ENCODE measurements at regions not wholly inside any gene's neighbourhood (a gene's known extent, or its start where the extent isn't known, plus 50 kb on each side); places are given as distances from the start of the nearest gene placed in this dataset.
"Not testable (repeated sequence)": the region's sequence is repeated elsewhere in the genome, so short reads cannot be mapped to it uniquely, and the experiment has no call there.

- TF ChIP-seq ZNF274 (IDR thresholded peaks at IDR 0.05; ENCODE audit: low read depth, low read length): no peak
- TF ChIP-seq SUZ12 (IDR thresholded peaks at IDR 0.05; ENCODE audit: extremely low read depth, insufficient read depth, insufficient read length): no peak
- TF ChIP-seq YY1 (IDR thresholded peaks at IDR 0.05; ENCODE audit: insufficient read depth, insufficient read length): no peak
- H3K4me3 ChIP-seq (ENCODE audit: insufficient read length, low read depth): no peak overlapping the region
- H3K9ac ChIP-seq (ENCODE audit: insufficient read length, low read depth): no peak overlapping the region
- no peak for DNase-seq (ENCODE audit: low read depth, low spot score)
- no peaks in the 10 kb centered on the region for H3K27me3 ChIP-seq (ENCODE audit: insufficient read depth, insufficient read length)
- no peaks in the 10 kb centered on the region for H3K9me3 ChIP-seq (ENCODE audit: insufficient read depth, low read length)
- H3K36me3 ChIP-seq (ENCODE audit: insufficient read depth, insufficient read length, low read length): no peaks in the 10 kb centered on the region
- H3K4me1 ChIP-seq (ENCODE audit: insufficient read depth, insufficient read length): no peaks in the 10 kb centered on the region
Observed at GRCh38 chr10:34041871-34042270, 707.4 kb upstream of the NRP1 start.

GRCh38 chr10:34037499-34037898 is 703.0 kb upstream of the NRP1 start:
- no peaks in the 10 kb centered on the region for H3K9me3 ChIP-seq (ENCODE audit: insufficient read depth, low read length)
- H3K27me3 ChIP-seq (ENCODE audit: insufficient read depth, insufficient read length): no peaks in the 10 kb centered on the region
- H3K4me3 ChIP-seq (ENCODE audit: insufficient read length, low read depth): no peak overlapping the region
- DNase-seq (ENCODE audit: low read depth, low spot score): no peak
- TF ChIP-seq YY1 (IDR thresholded peaks at IDR 0.05; ENCODE audit: insufficient read depth, insufficient read length) (no peak), SUZ12 (IDR thresholded peaks at IDR 0.05; ENCODE audit: extremely low read depth, insufficient read depth, insufficient read length) (no peak), ZNF274 (IDR thresholded peaks at IDR 0.05; ENCODE audit: low read depth, low read length) (no peak)
- H3K4me1 ChIP-seq (ENCODE audit: insufficient read depth, insufficient read length): no peaks in the 10 kb centered on the region
- no peaks in the 10 kb centered on the region for H3K36me3 ChIP-seq (ENCODE audit: insufficient read depth, insufficient read length, low read length)
- no peak overlapping the region for H3K9ac ChIP-seq (ENCODE audit: insufficient read length, low read depth)

GRCh38 chr10:34035241-34035790 is 700.8 kb upstream of the NRP1 start:
- not testable (repeated sequence) for H3K9ac ChIP-seq (ENCODE audit: insufficient read length, low read depth); H3K27me3 ChIP-seq (ENCODE audit: insufficient read depth, insufficient read length); H3K4me3 ChIP-seq (ENCODE audit: insufficient read length, low read depth); H3K9me3 ChIP-seq (ENCODE audit: insufficient read depth, low read length); DNase-seq (ENCODE audit: low read depth, low spot score); H3K4me1 ChIP-seq (ENCODE audit: insufficient read depth, insufficient read length); H3K36me3 ChIP-seq (ENCODE audit: insufficient read depth, insufficient read length, low read length)

GRCh38 chr10:34033078-34033477 is 698.6 kb upstream of the NRP1 start:
- no peaks in the 10 kb centered on the region for H3K4me1 ChIP-seq (ENCODE audit: insufficient read depth, insufficient read length)
- no peaks in the 10 kb centered on the region for H3K36me3 ChIP-seq (ENCODE audit: insufficient read depth, insufficient read length, low read length)
- TF ChIP-seq YY1 (IDR thresholded peaks at IDR 0.05; ENCODE audit: insufficient read depth, insufficient read length) (no peak), SUZ12 (IDR thresholded peaks at IDR 0.05; ENCODE audit: extremely low read depth, insufficient read depth, insufficient read length) (no peak), ZNF274 (IDR thresholded peaks at IDR 0.05; ENCODE audit: low read depth, low read length) (no peak)
- no peaks in the 10 kb centered on the region for H3K9me3 ChIP-seq (ENCODE audit: insufficient read depth, low read length)
- no peak overlapping the region for H3K9ac ChIP-seq (ENCODE audit: insufficient read length, low read depth)
- no peak for DNase-seq (ENCODE audit: low read depth, low spot score)
- H3K4me3 ChIP-seq (ENCODE audit: insufficient read length, low read depth): no peak overlapping the region
- no peaks in the 10 kb centered on the region for H3K27me3 ChIP-seq (ENCODE audit: insufficient read depth, insufficient read length)

- no peaks in the 10 kb centered on the region for H3K4me1 ChIP-seq (ENCODE audit: insufficient read depth, insufficient read length)
- H3K27me3 ChIP-seq (ENCODE audit: insufficient read depth, insufficient read length): no peaks in the 10 kb centered on the region
- no peak overlapping the region for H3K9ac ChIP-seq (ENCODE audit: insufficient read length, low read depth)
- H3K9me3 ChIP-seq (ENCODE audit: insufficient read depth, low read length): no peaks in the 10 kb centered on the region
- TF ChIP-seq ZNF274 (IDR thresholded peaks at IDR 0.05; ENCODE audit: low read depth, low read length) (no peak), YY1 (IDR thresholded peaks at IDR 0.05; ENCODE audit: insufficient read depth, insufficient read length) (no peak), SUZ12 (IDR thresholded peaks at IDR 0.05; ENCODE audit: extremely low read depth, insufficient read depth, insufficient read length) (no peak)
- H3K36me3 ChIP-seq (ENCODE audit: insufficient read depth, insufficient read length, low read length): no peaks in the 10 kb centered on the region
- no peak overlapping the region for H3K4me3 ChIP-seq (ENCODE audit: insufficient read length, low read depth)
- DNase-seq (ENCODE audit: low read depth, low spot score): no peak
Observed at GRCh38 chr10:34032564-34032963, 698.1 kb upstream of the NRP1 start.

- Histone ChIP-seq H3K4me3 (ENCODE audit: insufficient read length, low read depth) (no peak overlapping the region), H3K9me3 (ENCODE audit: insufficient read depth, low read length) (no peaks in the 10 kb centered on the region), H3K27me3 (ENCODE audit: insufficient read depth, insufficient read length) (no peaks in the 10 kb centered on the region), H3K9ac (ENCODE audit: insufficient read length, low read depth) (no peak overlapping the region), H3K36me3 (ENCODE audit: insufficient read depth, insufficient read length, low read length) (no peaks in the 10 kb centered on the region), H3K4me1 (ENCODE audit: insufficient read depth, insufficient read length) (no peaks in the 10 kb centered on the region)
- DNase-seq (ENCODE audit: low read depth, low spot score): no peak
- no peak for TF ChIP-seq SUZ12 (IDR thresholded peaks at IDR 0.05; ENCODE audit: extremely low read depth, insufficient read depth, insufficient read length)
- TF ChIP-seq YY1 (IDR thresholded peaks at IDR 0.05; ENCODE audit: insufficient read depth, insufficient read length): no peak
- TF ChIP-seq ZNF274 (IDR thresholded peaks at IDR 0.05; ENCODE audit: low read depth, low read length): no peak
Observed at GRCh38 chr10:34031400-34031799, 696.9 kb upstream of the NRP1 start.

GRCh38 chr10:34029455-34029854 is 695.0 kb upstream of the NRP1 start:
- Histone ChIP-seq H3K9me3 (ENCODE audit: insufficient read depth, low read length) (no peaks in the 10 kb centered on the region), H3K4me1 (ENCODE audit: insufficient read depth, insufficient read length) (no peaks in the 10 kb centered on the region), H3K27me3 (ENCODE audit: insufficient read depth, insufficient read length) (no peaks in the 10 kb centered on the region), H3K4me3 (ENCODE audit: insufficient read length, low read depth) (no peak overlapping the region), H3K9ac (ENCODE audit: insufficient read length, low read depth) (no peak overlapping the region), H3K36me3 (ENCODE audit: insufficient read depth, insufficient read length, low read length) (no peaks in the 10 kb centered on the region)
- no peak for DNase-seq (ENCODE audit: low read depth, low spot score)
- no peak for TF ChIP-seq YY1 (IDR thresholded peaks at IDR 0.05; ENCODE audit: insufficient read depth, insufficient read length)
- TF ChIP-seq ZNF274 (IDR thresholded peaks at IDR 0.05; ENCODE audit: low read depth, low read length): no peak
- TF ChIP-seq SUZ12 (IDR thresholded peaks at IDR 0.05; ENCODE audit: extremely low read depth, insufficient read depth, insufficient read length): no peak

- TF ChIP-seq YY1 (IDR thresholded peaks at IDR 0.05; ENCODE audit: insufficient read depth, insufficient read length) (no peak), ZNF274 (IDR thresholded peaks at IDR 0.05; ENCODE audit: low read depth, low read length) (no peak), SUZ12 (IDR thresholded peaks at IDR 0.05; ENCODE audit: extremely low read depth, insufficient read depth, insufficient read length) (no peak)
- Histone ChIP-seq H3K27me3 (ENCODE audit: insufficient read depth, insufficient read length) (no peaks in the 10 kb centered on the region), H3K36me3 (ENCODE audit: insufficient read depth, insufficient read length, low read length) (no peaks in the 10 kb centered on the region)
Observed at GRCh38 chr10:34028936-34029335, 694.5 kb upstream of the NRP1 start.

More at GRCh38 chr10:34028936-34029335, 694.5 kb upstream of the NRP1 start:
- Histone ChIP-seq H3K9ac (ENCODE audit: insufficient read length, low read depth) (no peak overlapping the region), H3K4me3 (ENCODE audit: insufficient read length, low read depth) (no peak overlapping the region), H3K9me3 (ENCODE audit: insufficient read depth, low read length) (no peaks in the 10 kb centered on the region), H3K4me1 (ENCODE audit: insufficient read depth, insufficient read length) (no peaks in the 10 kb centered on the region)
- DNase-seq (ENCODE audit: low read depth, low spot score): no peak

All from NT2/D1 (cell line).